H9 (cell line): ENCODE measurements at regions not wholly inside any gene's neighbourhood (a gene's known extent, or its start where the extent isn't known, plus 50 kb on each side); places are given as distances from the start of the nearest gene placed in this dataset.

Experiments
- DNase-seq: peaks from one replicate; pipeline ENCODE4 v3.0.0-alpha.2; 2017
- H2AFZ ChIP-seq: one replicate; pipeline ENCODE4 v1.6.1; 2013; ENCODE audit warnings: mild to moderate bottlenecking, low read length, control low read depth, moderate library complexity
- H2AK5ac ChIP-seq: 2 replicates; pipeline ENCODE4 v1.6.1; 2013; ENCODE audit warnings: low read length, control low read depth, mixed read lengths; ENCODE audit not compliant: insufficient read length
- H2BK120ac ChIP-seq: one replicate; pipeline ENCODE4 v1.6.1; 2013; ENCODE audit warnings: low read depth, mild to moderate bottlenecking, low read length, control low read depth, inconsistent platforms; ENCODE audit not compliant: poor library complexity, severe bottlenecking
- H2BK12ac ChIP-seq: 2 replicates; pipeline ENCODE4 v1.6.1; 2013; ENCODE audit warnings: low read length, control low read depth, mixed read lengths, low read depth; ENCODE audit not compliant: insufficient read length
- H2BK15ac ChIP-seq: 2 replicates; pipeline ENCODE4 v1.6.1; 2013; ENCODE audit warnings: low read depth, low read length, control low read depth
- H2BK20ac ChIP-seq: one replicate; pipeline ENCODE4 v1.6.1; 2013; ENCODE audit warnings: low read depth, mild to moderate bottlenecking, low read length, control low read depth, inconsistent platforms; ENCODE audit not compliant: poor library complexity, severe bottlenecking
- H2BK5ac ChIP-seq: 2 replicates; pipeline ENCODE4 v1.6.1; 2013; ENCODE audit warnings: low read length, control low read depth, mixed read lengths; ENCODE audit not compliant: insufficient read length
- H3K14ac ChIP-seq: 2 replicates; pipeline ENCODE4 v1.6.1; 2013; ENCODE audit warnings: low read length, control low read depth; ENCODE audit not compliant: insufficient read depth
- H3K18ac ChIP-seq: 2 replicates; pipeline ENCODE4 v1.6.1; 2013; ENCODE audit warnings: low read depth, mild to moderate bottlenecking, mixed read lengths, low read length, control low read depth; ENCODE audit not compliant: insufficient read length
- H3K23ac ChIP-seq: 2 replicates; pipeline ENCODE4 v1.6.1; 2013; ENCODE audit warnings: low read length, control low read depth, mixed read lengths, low read depth; ENCODE audit not compliant: insufficient read length
- H3K23me2 ChIP-seq: 2 replicates; pipeline ENCODE4 v1.6.1; 2013; ENCODE audit warnings: low read depth, mild to moderate bottlenecking, mixed read lengths, low read length, control low read depth; ENCODE audit not compliant: insufficient read length, poor library complexity, severe bottlenecking
- H3K27ac ChIP-seq: 2 replicates; pipeline ENCODE4 v1.5.1; 2013; ENCODE audit warnings: low read length, control low read depth, mixed read lengths, low read depth; ENCODE audit not compliant: insufficient read length
- H3K27me3 ChIP-seq: 2 replicates; pipeline ENCODE4 v1.6.1; 2013; ENCODE audit warnings: low read length, control low read depth, inconsistent platforms; ENCODE audit not compliant: insufficient read depth
- H3K4ac ChIP-seq: 2 replicates; pipeline ENCODE4 v1.6.1; 2013; ENCODE audit warnings: low read depth, mild to moderate bottlenecking, control low read depth, inconsistent platforms, low read length, moderate library complexity
- H3K4me1 ChIP-seq: 2 replicates; pipeline ENCODE4 v1.6.1; 2013; ENCODE audit warnings: low read length, control low read depth, inconsistent platforms; ENCODE audit not compliant: insufficient read depth
- H3K4me2 ChIP-seq: 2 replicates; pipeline ENCODE4 v1.6.1; 2013; ENCODE audit warnings: low read length, control low read depth, mixed read lengths; ENCODE audit not compliant: insufficient read length, insufficient read depth
- H3K56ac ChIP-seq: 2 replicates; pipeline ENCODE4 v1.6.1; 2013; ENCODE audit warnings: low read depth, mild to moderate bottlenecking, mixed read lengths, low read length, control low read depth; ENCODE audit not compliant: insufficient read length
- H3K79me1 ChIP-seq: 2 replicates; pipeline ENCODE4 v1.6.1; 2013; ENCODE audit warnings: low read depth, mild to moderate bottlenecking, moderate library complexity, low read length, control low read depth, inconsistent platforms; ENCODE audit not compliant: insufficient read depth, poor library complexity, severe bottlenecking
- H3K79me2 ChIP-seq: 2 replicates; pipeline ENCODE4 v1.6.1; 2013; ENCODE audit warnings: low read length, control low read depth, inconsistent platforms; ENCODE audit not compliant: insufficient read depth
- H3K9ac ChIP-seq: 2 replicates; pipeline ENCODE4 v1.6.1; 2013; ENCODE audit warnings: low read length, control low read depth, mixed read lengths; ENCODE audit not compliant: insufficient read length; ENCODE audit errors: extremely low read depth
- H3K9me3 ChIP-seq: one replicate; pipeline ENCODE4 v1.6.1; 2013; ENCODE audit warnings: low read depth, low read length, inconsistent platforms; ENCODE audit not compliant: control insufficient read depth
- H3T11ph ChIP-seq: one replicate; pipeline ENCODE4 v1.6.1; 2013; ENCODE audit warnings: mild to moderate bottlenecking, low read length, control low read depth, inconsistent platforms
- H4K20me1 ChIP-seq: one replicate; pipeline ENCODE4 v1.6.1; 2013; ENCODE audit not compliant: control insufficient read depth, insufficient read length, insufficient read depth
- H4K5ac ChIP-seq: 2 replicates; pipeline ENCODE4 v1.6.1; 2013; ENCODE audit warnings: low read depth, mild to moderate bottlenecking, mixed read lengths, low read length, control low read depth; ENCODE audit not compliant: insufficient read length
- H4K8ac ChIP-seq: replicated peaks from 2 replicates; pipeline ENCODE4 v1.6.1; 2013; ENCODE audit warnings: low read length, control low read depth, mixed read lengths, low read depth; ENCODE audit not compliant: insufficient read length
- H4K91ac ChIP-seq: 2 replicates; pipeline ENCODE4 v1.6.1; 2013; ENCODE audit warnings: low read depth, mild to moderate bottlenecking, moderate library complexity, mixed read lengths, low read length, control low read depth; ENCODE audit not compliant: insufficient read length
- H3K27ac Mint-ChIP-seq, 3 experiments: 2 replicates in 2 of 3; 3 replicates in 1 of 3; pipeline ENCODE4 v1.8.0; 2020 to 2021; ENCODE audit warnings: mixed read lengths in 3 of 3, mild to moderate bottlenecking in 1 of 3, moderate library complexity in 1 of 3
- H3K27me3 Mint-ChIP-seq: 2 replicates; pipeline ENCODE4 v1.8.0; 2021; ENCODE audit warnings: low read depth, mild to moderate bottlenecking, moderate library complexity, mixed read lengths
- H3K36me3 Mint-ChIP-seq, 3 experiments: 2 replicates in 2 of 3; 3 replicates in 1 of 3; pipeline ENCODE4 v1.8.0; 2020 to 2021; ENCODE audit warnings: low read depth in 3 of 3, mixed read lengths in 3 of 3; ENCODE audit not compliant: insufficient read depth in 1 of 3
- H3K4me1 Mint-ChIP-seq, 2 experiments: 2 replicates each; pipeline ENCODE4 v1.8.0; 2020; ENCODE audit warnings: mixed read lengths in 2 of 2
- H3K4me3 Mint-ChIP-seq, 2 experiments: 2 replicates in 1 of 2; 3 replicates in 1 of 2; pipeline ENCODE4 v1.8.0; 2020 to 2021; ENCODE audit warnings: mild to moderate bottlenecking in 2 of 2, mixed read lengths in 2 of 2, moderate library complexity in 1 of 2
- H3K9me3 Mint-ChIP-seq, 2 experiments: 2 replicates in 1 of 2; 3 replicates in 1 of 2; pipeline ENCODE4 v1.8.0; 2020; ENCODE audit warnings: mild to moderate bottlenecking in 2 of 2, mixed read lengths in 2 of 2, moderate library complexity in 1 of 2
- CTCF ChIP-seq: fragments of 200-600 bp; sonication (generic); conservative IDR thresholded peaks from 3 replicates; pipeline ENCODE4 v1.8.0; 2021; ENCODE audit warnings: antibody characterized with exemption, mild to moderate bottlenecking

GRCh38 chr5:152188251-152188650 is 216.8 kb downstream of the NMUR2 start:
- no peak overlapping the region for H3K4me3 Mint-ChIP-seq
- Histone ChIP-seq H3K27ac (no peak overlapping the region), H3K4me1 (no peaks in the 10 kb centered on the region), H4K5ac (no peak overlapping the region), H3K79me1 (no peaks in the 10 kb centered on the region), H3K56ac (no peak overlapping the region), H3K4me2 (no peak overlapping the region), H2AK5ac (no peak overlapping the region), H3K23ac (no peak overlapping the region), H3K9ac (no peak overlapping the region), H3K4ac (no peak overlapping the region), H4K91ac (no peak overlapping the region), H2AFZ (no peak overlapping the region), H4K8ac (no peak overlapping the region), H2BK5ac (no peak overlapping the region), H2BK12ac (no peak overlapping the region), H3K23me2 (no peaks in the 10 kb centered on the region), H2BK120ac (no peak overlapping the region), H3K27me3 (no peaks in the 10 kb centered on the region), H4K20me1 (no peaks in the 10 kb centered on the region), H2BK20ac (no peak overlapping the region), H3K14ac (no peak overlapping the region), H3K9me3 (no peaks in the 10 kb centered on the region), H3K18ac (no peak overlapping the region), H2BK15ac (no peak overlapping the region), H3T11ph (no peak overlapping the region), H3K79me2 (no peaks in the 10 kb centered on the region)
- peaks cover 3 to 5% of the 10 kb centered on the region in 2 experiments; a peak in 2 of 5 replicates for H3K9me3 Mint-ChIP-seq
- DNase-seq: no peak
- no peak for TF ChIP-seq CTCF
- H3K36me3 Mint-ChIP-seq: no peaks in the 10 kb centered on the region
- H3K4me1 Mint-ChIP-seq: peaks cover 2 to 7% of the 10 kb centered on the region in 2 experiments; a peak in 3 of 4 replicates
- no peaks in the 10 kb centered on the region for H3K27me3 Mint-ChIP-seq
- H3K27ac Mint-ChIP-seq: no peak overlapping the region
